PC-3 (cell line): ENCODE measurements at regions not wholly inside any gene's neighbourhood (a gene's known extent, or its start where the extent isn't known, plus 50 kb on each side); places are given as distances from the start of the nearest gene placed in this dataset.

Source experiments
- ATAC-seq: fragments of 200-7000 bp; cut with Tn5 transposase; 2 replicates; pipeline ENCODE4 v1.9.1; 2020; ENCODE audit warnings: mild to moderate bottlenecking, moderate library complexity
- BruUV-seq: library from RNA; stranded (reverse); fragments of 400-500 nt; replicated peaks from 2 replicates; lab custom pipeline; 2021; lab: Mats Ljungman, UMichigan
- CTCF ChIA-PET: fragments of 300-600 bp; sonication (Branson Sonifier 250); formaldehyde crosslinking; loops from one replicate; lab custom pipeline; 2022; ENCODE audit warnings: antibody characterized with exemption; lab: Charles Lee
- POLR2A ChIA-PET: fragments of 300-600 bp; sonication (Branson Sonifier 250); formaldehyde crosslinking; loops from one replicate; lab custom pipeline; 2022; ENCODE audit warnings: antibody characterized with exemption; ENCODE audit not compliant: unreplicated experiment; lab: Charles Lee
- DNase-seq: peaks from one replicate; pipeline ENCODE4 v3.0.0-alpha.2; 2015
- H2AFZ ChIP-seq: fragments of 300-600 bp; sonication (generic); 2 replicates; pipeline ENCODE4 v1.6.0; 2016; ENCODE audit warnings: antibody characterized with exemption, low read length
- H3F3A ChIP-seq: fragments of 300-600 bp; sonication (generic); one replicate; pipeline ENCODE4 v1.6.0; 2017; ENCODE audit warnings: antibody characterized with exemption, low read length, control low read depth, mild to moderate bottlenecking; ENCODE audit not compliant: unreplicated experiment
- H3K27ac ChIP-seq: fragments of 300-600 bp; sonication (generic); 2 replicates; pipeline ENCODE4 v1.5.1; 2016; ENCODE audit warnings: mild to moderate bottlenecking, low read length
- H3K27me3 ChIP-seq: fragments of 300-600 bp; sonication (generic); 2 replicates; pipeline ENCODE4 v1.6.1; 2016; ENCODE audit warnings: low read length, mixed read lengths
- H3K36me3 ChIP-seq: fragments of 300-600 bp; sonication (generic); 2 replicates; pipeline ENCODE4 v1.6.1; 2016; ENCODE audit warnings: low read depth, mixed run types, low read length, mixed read lengths
- H3K4me1 ChIP-seq: fragments of 300-600 bp; sonication (generic); 2 replicates; pipeline ENCODE4 v1.5.1; 2016; ENCODE audit warnings: low read length; ENCODE audit not compliant: insufficient read depth
- H3K4me2 ChIP-seq: fragments of 300-600 bp; sonication (generic); 2 replicates; pipeline ENCODE4 v1.6.0; 2016; ENCODE audit warnings: low read length
- H3K4me3 ChIP-seq: fragments of 300-600 bp; sonication (generic); 2 replicates; pipeline ENCODE4 v1.5.1; 2016; ENCODE audit warnings: mild to moderate bottlenecking, low read length, mixed read lengths
- H3K79me2 ChIP-seq: fragments of 300-600 bp; sonication (generic); 2 replicates; pipeline ENCODE4 v1.6.1; 2017; ENCODE audit warnings: low read length, mixed read lengths
- H3K9ac ChIP-seq: fragments of 300-600 bp; sonication (generic); 2 replicates; pipeline ENCODE4 v1.6.0; 2016; ENCODE audit warnings: mild to moderate bottlenecking, low read length
- H3K9me2 ChIP-seq: fragments of 300-600 bp; sonication (generic); replicated peaks from 2 replicates; pipeline ENCODE4 v1.6.1; 2016; ENCODE audit warnings: mixed run types, low read length, mixed read lengths
- H3K9me3 ChIP-seq: fragments of 300-600 bp; sonication (generic); 2 replicates; pipeline ENCODE4 v1.6.1; 2016; ENCODE audit warnings: low read length, mixed read lengths
- H4K20me1 ChIP-seq: fragments of 300-600 bp; sonication (generic); 2 replicates; pipeline ENCODE4 v1.6.1; 2016; ENCODE audit warnings: low read length, mixed read lengths
- CTCF ChIP-seq: fragments of 300-600 bp; sonication (generic); conservative IDR thresholded peaks from 2 replicates; pipeline ENCODE4 v1.5.1; 2017; ENCODE audit warnings: antibody characterized with exemption, low read depth, mild to moderate bottlenecking, low read length
- EZH2 ChIP-seq: fragments of 300-600 bp; sonication (generic); IDR thresholded peaks from one replicate; pipeline ENCODE4 v1.6.1; 2017; ENCODE audit warnings: antibody characterized with exemption, mild to moderate bottlenecking, low read length; ENCODE audit not compliant: unreplicated experiment
- EZH2phosphoT487 ChIP-seq: fragments of 300-600 bp; sonication (generic); IDR thresholded peaks from 2 replicates; pipeline ENCODE4 v1.6.1; 2018; ENCODE audit warnings: mild to moderate bottlenecking, antibody characterized with exemption, low read length, borderline replicate concordance
- intact Hi-C: fragments of 100-400 bp; cut with micrococcal nuclease; formaldehyde crosslinking; loops from 2 replicates; pipeline ENCODE4 v1.9.0; 2023

- no peak for ATAC-seq
- POLR2A ChIA-PET: interaction anchor here (0.6 kb wide), 1 partner anchor 30 kb away, joined by 11 read pairs; no protein-coding TSS in a partner anchor
- Histone ChIP-seq H3K4me3 (no peak overlapping the region), H3K27ac (no peak overlapping the region), H3K9me3 (no peaks in the 10 kb centered on the region), H2AFZ (no peak overlapping the region), H3K4me1 (peaks cover 29% of the 10 kb centered on the region), H3K9ac (no peak overlapping the region), H3K9me2 (no peaks in the 10 kb centered on the region), H3F3A (no peaks in the 10 kb centered on the region), H3K27me3 (no peaks in the 10 kb centered on the region), H4K20me1 (no peaks in the 10 kb centered on the region), H3K36me3 (no peaks in the 10 kb centered on the region), H3K4me2 (no peak overlapping the region), H3K79me2 (no peaks in the 10 kb centered on the region)
- no peak for DNase-seq
- TF ChIP-seq EZH2phosphoT487: no peak
- TF ChIP-seq CTCF: no peak
- TF ChIP-seq EZH2: no peak
- BruUV-seq: no TSS peak
- CTCF ChIA-PET: no interaction called here
- intact Hi-C loops: no loop called here
Measured at GRCh38 chr2:62291517-62292137, 95.7 kb downstream of the B3GNT2 start.

- Histone ChIP-seq H3K9ac (no peak overlapping the region), H3K27ac (no peak overlapping the region), H3K4me2 (no peak overlapping the region), H3K27me3 (no peaks in the 10 kb centered on the region), H3K9me3 (no peaks in the 10 kb centered on the region), H3K9me2 (no peaks in the 10 kb centered on the region), H2AFZ (no peak overlapping the region), H4K20me1 (no peaks in the 10 kb centered on the region), H3F3A (no peaks in the 10 kb centered on the region), H3K79me2 (no peaks in the 10 kb centered on the region), H3K4me1 (peaks cover 29% of the 10 kb centered on the region), H3K36me3 (no peaks in the 10 kb centered on the region), H3K4me3 (no peak overlapping the region)
- ChIA-PET POLR2A (interaction anchor here (0.6 kb wide), 1 partner anchor 30 kb away, joined by 11 read pairs; no protein-coding TSS in a partner anchor), CTCF (no interaction called here)
- intact Hi-C loops: no loop called here
- BruUV-seq: no TSS peak
- TF ChIP-seq CTCF: no peak
- TF ChIP-seq EZH2: no peak
- no peak for TF ChIP-seq EZH2phosphoT487
- no peak for DNase-seq
- ATAC-seq: no peak
Measured at GRCh38 chr2:62291052-62291451, 95.1 kb downstream of the B3GNT2 start.
